Kidney (tissue), 13 donors: ENCODE measurements at regions not wholly inside any gene's neighbourhood (a gene's known extent, or its start where the extent isn't known, plus 50 kb on each side); places are given as distances from the start of the nearest gene placed in this dataset.

Source experiments
- DNase-seq, 5 donors: peaks; one replicate each; pipeline ENCODE4 v3.0.0-alpha.2; 2013 to 2020
- FAIRE-seq: peaks from 2 replicates; lab custom pipeline; 2012; peaks lifted over from hg19 to GRCh38; lab: Jason Lieb, UNC
- H3K27ac ChIP-seq, 2 donors: one replicate each; pipeline ENCODE4 v1.7.0; 2013; ENCODE audit warnings: low read depth in 2 of 2, low read length in 2 of 2, inconsistent platforms in 1 of 2
- H3K27me3 ChIP-seq: one replicate; pipeline ENCODE4 v1.7.1; 2013; ENCODE audit warnings: low read length, inconsistent platforms; ENCODE audit not compliant: control insufficient read depth, insufficient read depth
- H3K36me3 ChIP-seq, 3 donors: one replicate each; pipeline versions ENCODE4 v1.7.0 to v1.7.1; 2013; ENCODE audit warnings: low read length in 3 of 3, control low read depth in 1 of 3, inconsistent platforms in 1 of 3; ENCODE audit not compliant: insufficient read depth in 3 of 3, control insufficient read depth in 2 of 3
- H3K4me1 ChIP-seq, 3 donors: one replicate each; pipeline versions ENCODE4 v1.7.0 to v1.7.1; 2013; ENCODE audit warnings: low read length in 3 of 3, inconsistent platforms in 1 of 3, low read depth in 1 of 3; ENCODE audit not compliant: control insufficient read depth in 2 of 3, insufficient read depth in 2 of 3
- H3K4me3 ChIP-seq, 3 donors: one replicate each; pipeline versions ENCODE4 v1.7.0 to v1.8.1; 2013; ENCODE audit warnings: low read length in 3 of 3, control low read depth in 1 of 3, inconsistent platforms in 1 of 3
- H3K9ac ChIP-seq, 3 donors: one replicate each; pipeline versions ENCODE4 v1.7.0 to v1.7.1; 2013; ENCODE audit warnings: low read length in 3 of 3, control low read depth in 1 of 3, inconsistent platforms in 1 of 3
- H3K9me3 ChIP-seq, 3 donors: one replicate each; pipeline versions ENCODE4 v1.7.0 to v1.7.1; 2013; ENCODE audit warnings: low read length in 3 of 3, control low read depth in 1 of 3, inconsistent platforms in 1 of 3; ENCODE audit not compliant: control insufficient read depth in 2 of 3, insufficient read depth in 1 of 3
- intact Hi-C: fragments of 100-400 bp; cut with DNase I; formaldehyde crosslinking; loops from one replicate; pipeline ENCODE4 v1.11.1; 2022
- TF ChIP-seq, protein P1 (sequence below): IDR thresholded peaks from 3 replicates; pipeline ENCODE4 v1.5.1; 2012; ENCODE audit warnings: mild to moderate bottlenecking, moderate library complexity, borderline replicate concordance; ENCODE audit not compliant: insufficient read depth; ENCODE audit errors: extremely low read depth
- donor health status: control.
- donor health status: control.
- donor health status: control.
- donor health status: control.
- donor health status: control.
- donor health status: DM: yes; HTN: yes; CAD: no.
- donor health status: Normal renal cell carcinoma (clear cell type).

- peaks cover 7% of the 10 kb centered on the region for H3K27me3 ChIP-seq
- DNase-seq: peak in 1 of 5 donors; percentile 20
- no peaks in the 10 kb centered on the region for H3K36me3 ChIP-seq
- intact Hi-C loops: no loop called here
- TF ChIP-seq, protein P1, sequence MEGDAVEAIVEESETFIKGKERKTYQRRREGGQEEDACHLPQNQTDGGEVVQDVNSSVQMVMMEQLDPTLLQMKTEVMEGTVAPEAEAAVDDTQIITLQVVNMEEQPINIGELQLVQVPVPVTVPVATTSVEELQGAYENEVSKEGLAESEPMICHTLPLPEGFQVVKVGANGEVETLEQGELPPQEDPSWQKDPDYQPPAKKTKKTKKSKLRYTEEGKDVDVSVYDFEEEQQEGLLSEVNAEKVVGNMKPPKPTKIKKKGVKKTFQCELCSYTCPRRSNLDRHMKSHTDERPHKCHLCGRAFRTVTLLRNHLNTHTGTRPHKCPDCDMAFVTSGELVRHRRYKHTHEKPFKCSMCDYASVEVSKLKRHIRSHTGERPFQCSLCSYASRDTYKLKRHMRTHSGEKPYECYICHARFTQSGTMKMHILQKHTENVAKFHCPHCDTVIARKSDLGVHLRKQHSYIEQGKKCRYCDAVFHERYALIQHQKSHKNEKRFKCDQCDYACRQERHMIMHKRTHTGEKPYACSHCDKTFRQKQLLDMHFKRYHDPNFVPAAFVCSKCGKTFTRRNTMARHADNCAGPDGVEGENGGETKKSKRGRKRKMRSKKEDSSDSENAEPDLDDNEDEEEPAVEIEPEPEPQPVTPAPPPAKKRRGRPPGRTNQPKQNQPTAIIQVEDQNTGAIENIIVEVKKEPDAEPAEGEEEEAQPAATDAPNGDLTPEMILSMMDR: no peak
- H3K9ac ChIP-seq: no peak overlapping the region
- no peak overlapping the region for H3K27ac ChIP-seq
- no peaks in the 10 kb centered on the region for H3K4me1 ChIP-seq
- H3K9me3 ChIP-seq: no peaks in the 10 kb centered on the region
- no peak for FAIRE-seq
- H3K4me3 ChIP-seq: no peak overlapping the region
These were observed 87.9 kb upstream of the SMYD2 start for GRCh38 chr1:214192825-214193643.

DNA sequence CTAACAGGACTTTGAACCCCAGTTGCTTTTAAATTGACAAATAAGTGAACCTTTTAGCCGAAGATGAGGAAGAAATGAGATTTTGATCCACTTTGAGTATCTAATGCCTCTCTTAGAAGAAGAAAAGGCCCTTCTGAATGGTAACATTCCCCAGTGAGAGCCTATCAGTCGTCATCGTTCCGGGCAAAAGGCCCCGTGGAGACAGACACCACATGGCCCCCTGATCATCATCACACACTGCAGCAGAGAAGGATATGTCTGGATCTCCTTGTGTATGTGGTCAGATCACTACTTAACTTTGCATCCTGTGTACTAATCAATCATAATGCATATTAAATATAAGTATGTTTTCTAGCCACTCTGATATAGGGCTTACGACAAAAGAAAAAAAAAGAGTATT is 87.3 kb upstream of the SMYD2 start:
- FAIRE-seq: no peak
- H3K27me3 ChIP-seq: no peaks in the 10 kb centered on the region
- H3K27ac ChIP-seq: no peak overlapping the region
- no peak overlapping the region for H3K9ac ChIP-seq
- no peak for DNase-seq
- H3K4me1 ChIP-seq: no peaks in the 10 kb centered on the region
- H3K4me3 ChIP-seq: no peak overlapping the region
- no peaks in the 10 kb centered on the region for H3K9me3 ChIP-seq
- intact Hi-C loops: no loop called here
- TF ChIP-seq, protein P1: no peak
- H3K36me3 ChIP-seq: no peaks in the 10 kb centered on the region

GRCh38 chr1:214198571-214198970 is 82.4 kb upstream of the SMYD2 start:
- intact Hi-C loops: no loop called here
- no peak for FAIRE-seq
- Histone ChIP-seq H3K4me3 (no peak overlapping the region), H3K27me3 (no peaks in the 10 kb centered on the region), H3K36me3 (no peaks in the 10 kb centered on the region), H3K27ac (no peak overlapping the region), H3K4me1 (no peaks in the 10 kb centered on the region), H3K9ac (no peak overlapping the region), H3K9me3 (no peaks in the 10 kb centered on the region)
- TF ChIP-seq, protein P1: no peak
- no peak for DNase-seq

DNA sequence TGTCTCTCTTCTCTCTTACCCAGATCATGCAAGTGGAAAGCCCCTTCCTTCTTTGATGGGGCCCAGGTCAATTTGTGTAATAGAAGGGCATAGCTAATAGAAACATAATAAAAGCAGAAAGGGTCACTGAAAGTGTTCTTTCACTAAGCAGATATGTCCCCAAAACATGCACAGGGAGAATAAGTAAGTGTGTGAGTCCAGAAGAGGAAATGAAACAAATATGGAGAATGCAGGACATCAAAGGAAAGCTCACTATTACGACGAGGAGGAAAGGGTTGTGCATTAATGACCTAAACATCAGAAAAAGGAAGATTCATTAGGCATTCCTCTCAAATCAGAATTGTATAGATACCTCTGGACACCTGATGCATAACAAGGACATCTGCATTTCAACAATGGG is 81.4 kb upstream of the SMYD2 start:
- intact Hi-C loops: no loop called here
- H3K4me3 ChIP-seq: no peak overlapping the region
- H3K9ac ChIP-seq: no peak overlapping the region
- H3K36me3 ChIP-seq: no peaks in the 10 kb centered on the region
- H3K4me1 ChIP-seq: no peaks in the 10 kb centered on the region
- no peak for FAIRE-seq
- no peaks in the 10 kb centered on the region for H3K9me3 ChIP-seq
- H3K27me3 ChIP-seq: no peaks in the 10 kb centered on the region
- no peak overlapping the region for H3K27ac ChIP-seq
- TF ChIP-seq, protein P1: no peak
- DNase-seq: no peak
